BE2C (cell line): ENCODE measurements at regions not wholly inside any gene's neighbourhood (a gene's known extent, or its start where the extent isn't known, plus 50 kb on each side); places are given as distances from the start of the nearest gene placed in this dataset.
A peak's percentile ranks its signal among the peaks of the same experiment; 100 is the strongest.

Source experiments
- DNase-seq: peaks from one replicate; pipeline ENCODE4 v3.0.0-alpha.2; 2020
- H3K27me3 ChIP-seq: fragments of 250-450 bp; sonication (Bioruptor Pico); 2 replicates; pipeline ENCODE4 v1.5.1; 2020; ENCODE audit warnings: mild to moderate bottlenecking
- H3K36me3 ChIP-seq: fragments of 250-450 bp; sonication (Bioruptor Pico); 2 replicates; pipeline ENCODE4 v1.5.1; 2020; ENCODE audit warnings: mild to moderate bottlenecking
- H3K4me1 ChIP-seq: fragments of 250-450 bp; sonication (Bioruptor Pico); 2 replicates; pipeline ENCODE4 v1.5.1; 2020
- H3K4me3 ChIP-seq: 2 replicates; pipeline ENCODE4 v1.5.1; 2011; ENCODE audit warnings: low read depth, low read length
- H3K9me3 ChIP-seq: fragments of 250-450 bp; sonication (Bioruptor Pico); 2 replicates; pipeline ENCODE4 v1.5.1; 2020
- TF ChIP-seq, protein P1 (sequence below): IDR thresholded peaks from 2 replicates; pipeline ENCODE4 v1.5.1; 2012; ENCODE audit warnings: mild to moderate bottlenecking, low read depth, low read length

DNA sequence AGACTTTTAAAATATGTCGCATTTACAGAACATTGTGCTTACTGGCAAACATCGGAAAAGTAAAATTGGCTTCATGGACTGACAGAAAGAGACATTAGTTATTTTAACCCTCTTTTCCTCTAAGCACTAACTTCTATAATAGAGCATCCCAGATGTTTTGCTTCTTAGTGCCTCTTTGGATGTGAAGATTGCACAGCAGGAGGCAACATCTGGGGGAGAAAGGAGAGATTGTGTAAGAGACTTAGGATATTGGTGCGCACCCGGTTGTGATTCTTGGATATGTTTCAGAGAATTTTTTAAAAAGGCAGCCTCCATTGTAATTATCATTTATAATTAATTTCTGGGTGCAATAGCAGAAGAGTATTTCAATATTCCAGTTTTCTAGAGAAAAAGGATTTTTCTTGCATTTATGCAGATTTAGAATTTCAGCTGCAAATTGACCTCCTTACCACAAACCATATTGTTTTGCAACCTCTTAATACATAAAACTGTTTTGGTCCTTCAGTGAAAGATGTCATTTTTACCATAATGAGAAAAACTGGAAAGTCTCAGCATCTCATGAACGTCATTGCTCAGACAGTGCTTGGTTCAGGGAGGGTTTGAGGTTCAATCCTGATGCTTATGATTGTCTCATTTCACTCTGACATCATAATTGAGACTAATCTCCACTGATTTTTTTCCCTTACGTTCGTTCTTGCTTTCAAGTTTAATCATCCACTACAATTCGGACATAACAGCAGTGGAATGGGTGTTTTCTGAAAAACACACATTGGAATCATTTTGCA, 404.3 kb downstream of the ZNF521 start:
- TF ChIP-seq, protein P1, sequence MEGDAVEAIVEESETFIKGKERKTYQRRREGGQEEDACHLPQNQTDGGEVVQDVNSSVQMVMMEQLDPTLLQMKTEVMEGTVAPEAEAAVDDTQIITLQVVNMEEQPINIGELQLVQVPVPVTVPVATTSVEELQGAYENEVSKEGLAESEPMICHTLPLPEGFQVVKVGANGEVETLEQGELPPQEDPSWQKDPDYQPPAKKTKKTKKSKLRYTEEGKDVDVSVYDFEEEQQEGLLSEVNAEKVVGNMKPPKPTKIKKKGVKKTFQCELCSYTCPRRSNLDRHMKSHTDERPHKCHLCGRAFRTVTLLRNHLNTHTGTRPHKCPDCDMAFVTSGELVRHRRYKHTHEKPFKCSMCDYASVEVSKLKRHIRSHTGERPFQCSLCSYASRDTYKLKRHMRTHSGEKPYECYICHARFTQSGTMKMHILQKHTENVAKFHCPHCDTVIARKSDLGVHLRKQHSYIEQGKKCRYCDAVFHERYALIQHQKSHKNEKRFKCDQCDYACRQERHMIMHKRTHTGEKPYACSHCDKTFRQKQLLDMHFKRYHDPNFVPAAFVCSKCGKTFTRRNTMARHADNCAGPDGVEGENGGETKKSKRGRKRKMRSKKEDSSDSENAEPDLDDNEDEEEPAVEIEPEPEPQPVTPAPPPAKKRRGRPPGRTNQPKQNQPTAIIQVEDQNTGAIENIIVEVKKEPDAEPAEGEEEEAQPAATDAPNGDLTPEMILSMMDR = no peak
- Histone ChIP-seq H3K9me3 (no peaks in the 10 kb centered on the region), H3K27me3 (no peaks in the 10 kb centered on the region), H3K36me3 (no peaks in the 10 kb centered on the region), H3K4me3 (no peak overlapping the region), H3K4me1 (no peaks in the 10 kb centered on the region)
- DNase-seq = no peak

DNA sequence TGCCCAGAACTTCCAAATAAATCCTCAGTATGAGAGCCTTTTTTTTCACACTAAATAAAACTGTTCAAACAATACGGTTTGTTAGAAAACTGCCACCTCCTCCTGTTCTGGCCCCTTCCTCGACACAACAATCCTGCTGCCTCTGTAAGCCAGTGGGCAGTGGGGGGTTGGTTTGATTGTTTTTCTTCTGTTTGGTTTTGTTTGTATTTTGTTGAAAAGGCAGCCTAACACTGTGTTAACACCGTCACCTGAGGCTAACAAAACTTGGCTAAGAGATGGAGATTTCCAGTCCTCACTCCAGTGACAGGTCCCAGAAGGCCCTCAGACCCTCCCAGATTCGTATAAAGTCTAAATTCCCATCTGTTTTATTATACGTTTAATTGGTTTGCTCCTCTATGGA, 402.1 kb downstream of the ZNF521 start:
- no peak for DNase-seq

DNA sequence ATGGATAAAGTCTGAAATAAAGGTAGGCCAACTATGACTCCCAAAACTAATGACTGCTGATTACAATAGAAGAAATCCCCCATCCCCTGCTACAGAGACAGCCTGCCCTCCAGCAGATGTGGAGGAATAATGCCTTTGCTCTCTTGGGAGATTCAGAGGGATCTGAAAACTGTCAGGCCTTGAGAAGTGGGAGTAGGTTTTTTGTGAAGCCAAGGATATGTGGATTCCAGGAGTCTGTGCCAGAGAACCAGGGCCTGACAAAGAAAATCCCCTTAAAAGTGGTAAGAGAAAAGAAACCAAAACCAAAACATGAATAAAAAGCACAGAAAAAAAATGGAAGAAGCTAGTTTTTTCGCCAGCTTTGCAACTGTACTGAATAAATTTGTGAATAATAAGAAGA, 397.6 kb downstream of the ZNF521 start:
- Histone ChIP-seq H3K9me3 (no peaks in the 10 kb centered on the region), H3K36me3 (no peaks in the 10 kb centered on the region), H3K4me1 (no peaks in the 10 kb centered on the region), H3K27me3 (no peaks in the 10 kb centered on the region), H3K4me3 (no peak overlapping the region)
- TF ChIP-seq, protein P1 = no peak
- no peak for DNase-seq

More for the DNA sequence above, 402.1 kb downstream of the ZNF521 start:
- Histone ChIP-seq H3K27me3 (no peaks in the 10 kb centered on the region), H3K9me3 (no peaks in the 10 kb centered on the region), H3K36me3 (no peaks in the 10 kb centered on the region), H3K4me1 (no peaks in the 10 kb centered on the region), H3K4me3 (no peak overlapping the region)
- TF ChIP-seq, protein P1 = no peak

DNA sequence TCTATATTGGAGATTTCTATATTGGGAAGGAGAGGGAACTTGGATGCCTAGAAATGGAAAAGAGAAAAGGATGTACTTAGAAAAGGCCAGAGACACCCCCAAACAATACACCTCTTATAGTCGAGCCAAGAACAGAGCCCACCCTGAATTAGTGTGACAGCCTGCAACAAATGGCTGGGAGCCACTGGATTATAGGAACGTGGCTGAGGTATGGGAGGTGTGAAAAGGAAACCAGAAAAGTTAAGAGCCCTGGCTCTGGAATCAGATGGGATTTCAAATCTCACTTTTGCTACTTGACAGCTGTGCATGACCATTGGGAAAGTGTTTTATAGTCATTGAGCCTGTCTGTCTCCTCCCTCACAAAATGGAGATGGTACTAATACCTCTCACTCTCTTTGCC, 394.0 kb downstream of the ZNF521 start:
- TF ChIP-seq, protein P1 = no peak
- DNase-seq = no peak
- H3K4me3 ChIP-seq = no peak overlapping the region
- no peaks in the 10 kb centered on the region for H3K36me3 ChIP-seq
- no peaks in the 10 kb centered on the region for H3K9me3 ChIP-seq
- no peaks in the 10 kb centered on the region for H3K4me1 ChIP-seq
- no peaks in the 10 kb centered on the region for H3K27me3 ChIP-seq

DNA sequence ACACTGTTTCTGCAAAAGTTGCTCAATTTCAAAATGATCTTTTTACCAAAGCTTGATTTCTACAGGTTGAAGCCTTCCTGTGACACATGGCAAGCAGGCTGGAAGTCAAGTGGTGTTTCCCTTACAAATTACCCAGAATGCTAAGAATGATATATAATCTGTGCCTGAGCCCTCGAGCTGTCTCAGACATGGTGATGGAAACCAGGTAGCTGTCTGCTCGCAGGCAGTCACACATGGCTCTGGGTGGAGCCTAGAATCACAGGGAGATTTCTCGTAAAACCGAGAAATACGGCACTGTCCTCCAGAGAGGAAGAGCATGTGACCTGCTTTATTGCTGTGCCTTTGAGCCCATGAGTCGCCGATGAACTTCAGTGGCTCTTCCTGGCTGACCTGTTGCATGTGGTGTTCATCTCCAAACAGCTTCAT, 392.9 kb downstream of the ZNF521 start:
- Histone ChIP-seq H3K4me1 (no peaks in the 10 kb centered on the region), H3K4me3 (no peak overlapping the region), H3K36me3 (no peaks in the 10 kb centered on the region), H3K27me3 (no peaks in the 10 kb centered on the region), H3K9me3 (no peaks in the 10 kb centered on the region)
- TF ChIP-seq, protein P1 = no peak
- peak; percentile 3 for DNase-seq

DNA sequence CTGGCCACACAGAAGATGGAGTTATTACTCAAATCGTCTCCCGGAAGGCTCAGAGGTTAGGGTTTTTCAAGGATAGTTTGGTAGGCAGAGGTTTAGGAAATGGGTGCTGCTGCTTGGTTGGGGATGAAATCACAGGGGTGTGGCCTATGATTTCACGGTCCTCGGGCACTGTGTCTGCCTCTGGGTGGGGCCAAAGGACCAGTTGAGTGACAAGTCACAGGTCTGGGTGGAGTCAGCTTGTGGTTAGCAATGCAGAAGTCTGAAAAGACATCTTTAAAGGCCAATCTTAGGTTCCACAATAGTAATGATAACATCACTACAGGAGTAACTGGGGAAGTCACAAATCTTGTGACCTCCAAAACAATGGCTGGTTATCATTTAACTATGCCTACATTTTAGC, 387.8 kb downstream of the ZNF521 start:
- no peaks in the 10 kb centered on the region for H3K36me3 ChIP-seq
- no peaks in the 10 kb centered on the region for H3K4me1 ChIP-seq
- H3K9me3 ChIP-seq = no peaks in the 10 kb centered on the region
- H3K27me3 ChIP-seq = no peaks in the 10 kb centered on the region
- TF ChIP-seq, protein P1 = no peak
- H3K4me3 ChIP-seq = no peak overlapping the region
- DNase-seq = no peak
